ENCODE measurements at regions not wholly inside any gene's neighbourhood (a gene's known extent, or its start where the extent isn't known, plus 50 kb on each side); places are given as distances from the start of the nearest gene placed in this dataset.

DNA sequence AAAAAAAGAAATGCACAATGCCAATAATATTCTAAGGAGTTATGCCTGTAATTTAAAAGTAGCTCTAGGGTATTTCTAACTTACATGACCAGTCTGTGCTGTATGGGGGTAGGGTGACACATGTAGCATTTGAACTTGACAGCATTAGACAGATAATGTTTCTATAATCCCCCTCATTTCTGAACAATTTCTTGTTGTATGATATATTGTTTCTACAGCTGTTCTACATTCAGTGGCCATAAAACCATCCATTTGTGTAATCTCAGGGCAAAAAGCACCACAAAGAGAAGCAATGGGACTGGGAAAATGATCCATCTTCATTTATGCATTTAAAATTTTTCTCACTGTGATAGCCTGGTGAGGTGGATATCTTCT, 767.8 kb downstream of the TFAP2A start:
- TF ChIP-seq POLR2A (IDR thresholded peaks at IDR 0.05): no peak
- TF ChIP-seq, protein P1, sequence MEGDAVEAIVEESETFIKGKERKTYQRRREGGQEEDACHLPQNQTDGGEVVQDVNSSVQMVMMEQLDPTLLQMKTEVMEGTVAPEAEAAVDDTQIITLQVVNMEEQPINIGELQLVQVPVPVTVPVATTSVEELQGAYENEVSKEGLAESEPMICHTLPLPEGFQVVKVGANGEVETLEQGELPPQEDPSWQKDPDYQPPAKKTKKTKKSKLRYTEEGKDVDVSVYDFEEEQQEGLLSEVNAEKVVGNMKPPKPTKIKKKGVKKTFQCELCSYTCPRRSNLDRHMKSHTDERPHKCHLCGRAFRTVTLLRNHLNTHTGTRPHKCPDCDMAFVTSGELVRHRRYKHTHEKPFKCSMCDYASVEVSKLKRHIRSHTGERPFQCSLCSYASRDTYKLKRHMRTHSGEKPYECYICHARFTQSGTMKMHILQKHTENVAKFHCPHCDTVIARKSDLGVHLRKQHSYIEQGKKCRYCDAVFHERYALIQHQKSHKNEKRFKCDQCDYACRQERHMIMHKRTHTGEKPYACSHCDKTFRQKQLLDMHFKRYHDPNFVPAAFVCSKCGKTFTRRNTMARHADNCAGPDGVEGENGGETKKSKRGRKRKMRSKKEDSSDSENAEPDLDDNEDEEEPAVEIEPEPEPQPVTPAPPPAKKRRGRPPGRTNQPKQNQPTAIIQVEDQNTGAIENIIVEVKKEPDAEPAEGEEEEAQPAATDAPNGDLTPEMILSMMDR (IDR thresholded peaks at IDR 0.05): no peak
